ENCODE measurements at regions not wholly inside any gene's neighbourhood (a gene's known extent, or its start where the extent isn't known, plus 50 kb on each side); places are given as distances from the start of the nearest gene placed in this dataset.
"Not testable (repeated sequence)": the region's sequence is repeated elsewhere in the genome, so short reads cannot be mapped to it uniquely, and the experiment has no call there.

DNA sequence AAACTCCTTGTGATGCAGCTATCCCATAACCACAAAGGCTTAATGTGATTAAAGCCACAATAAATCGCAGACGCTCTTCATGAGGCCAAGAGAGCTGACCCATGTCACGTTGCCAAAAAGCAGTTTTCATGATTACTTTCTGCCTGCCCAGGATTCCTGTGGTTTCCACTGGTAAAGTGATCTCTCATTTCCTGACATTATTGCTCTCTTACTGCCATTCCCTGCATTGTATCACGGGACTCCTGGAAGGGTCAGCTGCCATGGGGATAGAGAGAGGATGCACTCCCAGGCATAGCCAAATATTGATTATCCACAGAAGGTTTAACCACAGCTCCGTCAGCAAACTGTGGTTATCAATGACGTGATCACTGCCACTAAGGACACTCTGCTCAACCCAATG lies 103.8 kb upstream of the SLC1A3 start:
- H3K27ac ChIP-seq, result no peak overlapping the region
- H3K4me1 ChIP-seq, result no peaks in the 10 kb centered on the region
- WGBS, 2 donors, result 52 to 56% methylated on average over 6 of the region's 6 CpGs
- intact Hi-C loops (cut with DNase I), result no loop called here
- no peaks in the 10 kb centered on the region for H3K27me3 ChIP-seq
- H3K4me3 ChIP-seq (replicated peaks in 1 of 3), result no peak overlapping the region
- no peaks in the 10 kb centered on the region for H3K9me3 ChIP-seq
- DNase-seq, result no peak
- TF ChIP-seq CTCF (IDR thresholded peaks at IDR 0.05), result no peak
- no peaks in the 10 kb centered on the region for H3K36me3 ChIP-seq

DNA sequence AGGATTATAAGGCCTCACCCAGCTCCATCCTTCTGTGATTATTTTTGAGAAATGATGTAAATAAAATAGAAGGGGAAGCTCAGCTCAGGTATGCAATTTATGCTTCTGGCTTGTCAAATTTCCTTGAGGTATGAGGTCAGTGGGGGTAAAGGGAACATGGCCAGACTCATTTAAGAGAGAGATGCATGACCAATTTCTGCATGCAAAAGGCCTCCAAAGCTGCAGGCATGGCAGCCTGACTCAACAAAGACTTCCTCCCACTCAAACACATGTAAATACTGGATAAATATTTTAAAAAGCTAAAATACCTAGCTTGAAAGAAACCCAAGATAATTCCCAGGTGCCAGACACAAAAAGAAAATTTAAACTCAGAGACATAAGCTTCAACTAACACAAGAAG lies 101.4 kb upstream of the SLC1A3 start:
- DNase-seq, result no peak
- H3K9me3 ChIP-seq, result no peaks in the 10 kb centered on the region
- no peak for TF ChIP-seq POLR2A (IDR thresholded peaks at IDR 0.05)
- TF ChIP-seq CTCF (IDR thresholded peaks at IDR 0.05), result no peak
- H3K36me3 ChIP-seq, result no peaks in the 10 kb centered on the region
- intact Hi-C loops (cut with DNase I), result loop anchor here (5.0 kb wide), 1 partner anchor 88 kb away; no protein-coding TSS in a partner anchor
- H3K4me1 ChIP-seq, result no peaks in the 10 kb centered on the region
- no peak overlapping the region for H3K27ac ChIP-seq
- H3K27me3 ChIP-seq, result no peaks in the 10 kb centered on the region
- H3K4me3 ChIP-seq (replicated peaks in 1 of 3), result no peak overlapping the region

DNA sequence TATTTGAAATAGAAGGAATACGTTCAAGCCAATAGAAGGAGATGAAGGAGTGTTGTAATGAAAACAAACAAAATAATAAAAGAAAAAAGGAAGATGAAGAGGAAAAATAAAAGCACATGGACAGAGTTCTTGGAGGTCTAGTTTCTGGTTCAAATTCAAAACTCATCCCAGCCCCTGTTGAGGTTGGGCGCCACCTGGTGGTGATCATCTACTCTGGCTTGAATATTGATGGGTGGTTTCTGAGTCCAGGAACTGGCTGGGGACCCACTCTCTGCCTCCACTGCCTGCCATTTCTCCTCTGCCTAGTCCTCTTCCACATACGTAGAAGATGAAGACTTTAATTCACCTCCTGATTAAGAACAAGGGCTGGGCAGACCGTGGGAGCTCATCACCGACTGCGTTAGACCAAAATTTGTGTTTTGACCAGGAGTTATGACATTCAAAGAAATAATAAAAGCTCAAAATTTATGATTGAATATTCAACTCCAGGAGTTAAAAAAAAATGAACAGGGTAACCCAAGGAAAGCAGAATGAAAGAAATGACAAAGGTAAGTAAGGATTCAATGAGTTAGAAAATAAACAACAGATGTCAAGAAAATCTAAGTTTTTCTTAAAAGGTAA lies 99.0 kb upstream of the SLC1A3 start:
- Histone ChIP-seq H3K4me1 (no peaks in the 10 kb centered on the region), H3K9me3 (no peaks in the 10 kb centered on the region), H3K4me3 (replicated peaks in 1 of 3) (no peak overlapping the region), H3K36me3 (no peaks in the 10 kb centered on the region), H3K27me3 (no peaks in the 10 kb centered on the region), H3K27ac (no peak overlapping the region)
- DNase-seq, result peak; percentile 75 to 86
- TF ChIP-seq POLR2A (IDR thresholded peaks at IDR 0.05) (no peak), CTCF (IDR thresholded peaks at IDR 0.05) (peak; percentile 47 to 87 (median 66))
- intact Hi-C loops (cut with DNase I), result loop anchor here (5.0 kb wide), 1 partner anchor 90 kb away; no protein-coding TSS in a partner anchor
- WGBS, 2 donors, result 48% methylated on average over 6 of the region's 6 CpGs

- H3K9me3 ChIP-seq; H3K27ac ChIP-seq; H3K36me3 ChIP-seq; DNase-seq; H3K27me3 ChIP-seq; H3K4me3 ChIP-seq (replicated peaks in 1 of 3); H3K4me1 ChIP-seq: not testable (repeated sequence)
- 44 to 45% methylated on average over 5 of the region's 5 CpGs for WGBS, 2 donors
- intact Hi-C loops (cut with DNase I), result loop anchor here (5.0 kb wide), 1 partner anchor 91 kb away; no protein-coding TSS in a partner anchor
Measured at GRCh38 chr5:36508331-36508730, 98.1 kb upstream of the SLC1A3 start.

- not testable (repeated sequence) for H3K9me3 ChIP-seq; H3K4me3 ChIP-seq (replicated peaks in 1 of 3); H3K27ac ChIP-seq; H3K27me3 ChIP-seq; DNase-seq; H3K36me3 ChIP-seq; H3K4me1 ChIP-seq
- intact Hi-C loops (cut with DNase I), result loop anchor here (10.0 kb wide), 1 partner anchor 181 kb away; no protein-coding TSS in a partner anchor
- WGBS, 2 donors, result 95 to 96% methylated on average over 3 of the region's 3 CpGs
Measured at GRCh38 chr5:36513647-36514046, 92.8 kb upstream of the SLC1A3 start.

DNA sequence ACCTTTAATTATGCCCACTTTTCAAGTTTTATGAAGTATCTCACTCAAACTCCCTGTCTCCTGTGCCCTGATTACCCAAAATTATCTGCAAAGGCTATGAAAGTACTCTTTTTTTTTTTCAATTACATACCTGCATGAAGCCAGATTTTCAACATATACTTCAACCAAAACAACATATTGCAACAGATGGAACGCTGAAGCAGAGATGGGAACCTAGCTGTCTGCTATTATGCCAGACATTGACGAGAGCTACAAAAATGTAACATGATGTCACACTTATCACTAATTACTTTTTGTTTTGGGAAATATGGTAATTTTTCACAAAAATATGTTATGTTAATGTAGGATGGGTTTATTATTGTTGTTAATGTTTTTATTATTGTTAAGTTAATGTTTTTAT lies 86.5 kb upstream of the SLC1A3 start:
- H3K9me3 ChIP-seq, result no peaks in the 10 kb centered on the region
- no peak overlapping the region for H3K4me3 ChIP-seq (replicated peaks in 1 of 3)
- no peak for DNase-seq
- no peak overlapping the region for H3K27ac ChIP-seq
- TF ChIP-seq POLR2A (IDR thresholded peaks at IDR 0.05) (no peak), CTCF (IDR thresholded peaks at IDR 0.05) (no peak)
- 95 to 96% methylated on average over 2 of the region's 2 CpGs for WGBS, 2 donors
- H3K27me3 ChIP-seq, result no peaks in the 10 kb centered on the region
- intact Hi-C loops (cut with DNase I), result loop anchor here (10.0 kb wide), 1 partner anchor 175 kb away; no protein-coding TSS in a partner anchor
- peaks cover 8 to 12% of the 10 kb centered on the region in 2 donors for H3K4me1 ChIP-seq
- no peaks in the 10 kb centered on the region for H3K36me3 ChIP-seq

Data from thyroid gland (tissue), 4 donors.